NB4 (cell line): ENCODE measurements at regions not wholly inside any gene's neighbourhood (a gene's known extent, or its start where the extent isn't known, plus 50 kb on each side); places are given as distances from the start of the nearest gene placed in this dataset.
"Not testable (repeated sequence)": the region's sequence is repeated elsewhere in the genome, so short reads cannot be mapped to it uniquely, and the experiment has no call there.

Experiments
- DNase-seq: peaks from one replicate; pipeline ENCODE4 v3.0.0; 2010; ENCODE audit warnings: low read depth
- H3K4me3 ChIP-seq: one replicate; pipeline ENCODE4 v1.5.1; 2011; ENCODE audit warnings: mild to moderate bottlenecking, low read depth, low read length, moderate library complexity
- MYC ChIP-seq: IDR thresholded peaks from 2 replicates; pipeline ENCODE4 v1.6.1; 2011; ENCODE audit warnings: low read depth, low read length
- POLR2A ChIP-seq: IDR thresholded peaks from 2 replicates; pipeline ENCODE4 v1.6.1; 2011; ENCODE audit warnings: mild to moderate bottlenecking; ENCODE audit not compliant: insufficient read length; ENCODE audit errors: extremely low read depth
- TF ChIP-seq, protein P1 (sequence below): IDR thresholded peaks from 2 replicates; pipeline ENCODE4 v1.6.1; 2011; ENCODE audit warnings: low read depth, low read length
- TF ChIP-seq, protein P2 (sequence below): IDR thresholded peaks from one replicate; pipeline ENCODE4 v1.5.1; 2012; ENCODE audit warnings: low read depth, low read length

DNA sequence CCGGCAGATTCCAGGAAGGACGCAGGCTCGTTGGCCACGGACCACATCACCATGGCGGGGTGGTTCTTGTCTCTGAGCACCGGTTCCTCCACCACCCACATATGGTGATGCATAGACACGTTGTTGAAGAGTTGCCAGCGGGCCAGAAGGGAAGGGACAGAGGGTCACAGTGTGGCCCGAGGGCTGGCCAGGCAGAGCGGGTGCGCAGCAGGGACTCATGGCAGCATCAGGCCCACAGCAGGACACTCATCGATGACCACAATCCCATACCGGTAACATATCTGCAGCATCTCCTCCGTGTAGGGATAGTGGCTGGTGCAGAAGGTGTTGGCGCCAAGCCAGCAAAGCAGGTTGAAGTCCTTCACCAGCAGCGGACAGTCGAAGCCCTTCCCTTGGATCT lies 469.2 kb upstream of the FAM174A start:
- not testable (repeated sequence) for DNase-seq

DNA sequence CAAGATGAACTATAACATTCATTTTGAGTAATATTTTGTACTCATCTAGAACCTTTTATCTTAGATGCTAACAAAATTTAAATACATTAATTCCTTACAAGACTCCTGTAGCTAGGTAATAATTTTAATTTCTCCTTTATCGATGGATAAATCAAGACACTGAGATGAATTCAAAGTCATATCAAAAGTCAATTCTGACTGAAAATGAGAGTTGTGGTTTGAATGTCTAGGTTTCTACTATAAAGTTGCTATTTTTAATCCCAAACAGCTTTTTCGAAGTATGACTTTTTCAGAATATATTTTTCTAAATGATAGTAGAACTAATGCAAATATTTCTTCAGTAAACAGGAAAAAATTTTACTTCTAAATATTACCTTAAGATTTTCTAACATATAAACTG lies 491.7 kb upstream of the FAM174A start:
- TF ChIP-seq POLR2A (no peak), MYC (no peak)
- TF ChIP-seq, protein P1, sequence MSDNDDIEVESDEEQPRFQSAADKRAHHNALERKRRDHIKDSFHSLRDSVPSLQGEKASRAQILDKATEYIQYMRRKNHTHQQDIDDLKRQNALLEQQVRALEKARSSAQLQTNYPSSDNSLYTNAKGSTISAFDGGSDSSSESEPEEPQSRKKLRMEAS = no peak
- TF ChIP-seq, protein P2, sequence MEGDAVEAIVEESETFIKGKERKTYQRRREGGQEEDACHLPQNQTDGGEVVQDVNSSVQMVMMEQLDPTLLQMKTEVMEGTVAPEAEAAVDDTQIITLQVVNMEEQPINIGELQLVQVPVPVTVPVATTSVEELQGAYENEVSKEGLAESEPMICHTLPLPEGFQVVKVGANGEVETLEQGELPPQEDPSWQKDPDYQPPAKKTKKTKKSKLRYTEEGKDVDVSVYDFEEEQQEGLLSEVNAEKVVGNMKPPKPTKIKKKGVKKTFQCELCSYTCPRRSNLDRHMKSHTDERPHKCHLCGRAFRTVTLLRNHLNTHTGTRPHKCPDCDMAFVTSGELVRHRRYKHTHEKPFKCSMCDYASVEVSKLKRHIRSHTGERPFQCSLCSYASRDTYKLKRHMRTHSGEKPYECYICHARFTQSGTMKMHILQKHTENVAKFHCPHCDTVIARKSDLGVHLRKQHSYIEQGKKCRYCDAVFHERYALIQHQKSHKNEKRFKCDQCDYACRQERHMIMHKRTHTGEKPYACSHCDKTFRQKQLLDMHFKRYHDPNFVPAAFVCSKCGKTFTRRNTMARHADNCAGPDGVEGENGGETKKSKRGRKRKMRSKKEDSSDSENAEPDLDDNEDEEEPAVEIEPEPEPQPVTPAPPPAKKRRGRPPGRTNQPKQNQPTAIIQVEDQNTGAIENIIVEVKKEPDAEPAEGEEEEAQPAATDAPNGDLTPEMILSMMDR = no peak
- DNase-seq = no peak
- H3K4me3 ChIP-seq = no peak overlapping the region

More for the DNA sequence above, 469.2 kb upstream of the FAM174A start:
- not testable (repeated sequence) for H3K4me3 ChIP-seq

DNA sequence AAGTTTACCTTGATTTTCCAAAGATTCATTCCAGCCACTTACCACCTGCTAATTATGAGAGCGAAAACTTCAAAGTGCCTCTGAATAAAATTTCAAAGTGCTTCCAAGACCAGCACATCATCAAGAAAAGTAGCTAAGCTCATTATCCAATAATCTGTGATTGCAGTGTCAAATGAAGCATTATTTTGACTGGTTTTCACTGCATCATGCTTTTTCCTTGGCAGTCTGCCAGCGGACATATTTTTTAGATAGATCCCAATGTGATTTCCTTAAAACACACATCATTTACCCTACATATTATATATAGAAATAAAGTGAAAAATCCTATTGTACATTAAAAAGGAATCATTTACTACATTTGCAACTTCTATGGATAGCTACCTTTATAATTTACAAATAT lies 508.6 kb upstream of the FAM174A start:
- TF ChIP-seq, protein P1 = no peak
- TF ChIP-seq POLR2A = no peak
- TF ChIP-seq, protein P2 = no peak
- TF ChIP-seq MYC = no peak
- H3K4me3 ChIP-seq = no peak overlapping the region
- no peak for DNase-seq

DNA sequence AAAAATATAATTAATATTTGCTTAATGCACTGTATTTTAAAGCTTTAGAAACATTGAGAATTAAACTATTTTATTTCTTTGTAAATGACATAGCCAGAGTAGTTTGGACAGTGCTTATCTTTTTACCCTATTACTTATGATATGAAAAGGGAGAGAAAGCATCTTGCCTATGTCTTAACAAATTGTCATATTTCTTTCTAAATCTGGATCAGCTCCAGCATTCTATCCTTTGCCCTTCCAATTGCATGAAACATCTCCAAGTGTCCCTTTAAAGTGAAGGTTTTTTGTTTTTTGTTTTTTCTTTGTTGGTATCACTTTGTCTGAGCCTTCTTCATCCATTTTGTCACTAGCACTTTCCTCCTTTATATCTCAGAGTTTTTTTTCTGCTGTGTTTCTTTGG lies 511.6 kb upstream of the FAM174A start:
- no peak for DNase-seq
- no peak overlapping the region for H3K4me3 ChIP-seq
- no peak for TF ChIP-seq MYC
- TF ChIP-seq, protein P1 = no peak
- TF ChIP-seq POLR2A = no peak
- TF ChIP-seq, protein P2 = no peak

DNA sequence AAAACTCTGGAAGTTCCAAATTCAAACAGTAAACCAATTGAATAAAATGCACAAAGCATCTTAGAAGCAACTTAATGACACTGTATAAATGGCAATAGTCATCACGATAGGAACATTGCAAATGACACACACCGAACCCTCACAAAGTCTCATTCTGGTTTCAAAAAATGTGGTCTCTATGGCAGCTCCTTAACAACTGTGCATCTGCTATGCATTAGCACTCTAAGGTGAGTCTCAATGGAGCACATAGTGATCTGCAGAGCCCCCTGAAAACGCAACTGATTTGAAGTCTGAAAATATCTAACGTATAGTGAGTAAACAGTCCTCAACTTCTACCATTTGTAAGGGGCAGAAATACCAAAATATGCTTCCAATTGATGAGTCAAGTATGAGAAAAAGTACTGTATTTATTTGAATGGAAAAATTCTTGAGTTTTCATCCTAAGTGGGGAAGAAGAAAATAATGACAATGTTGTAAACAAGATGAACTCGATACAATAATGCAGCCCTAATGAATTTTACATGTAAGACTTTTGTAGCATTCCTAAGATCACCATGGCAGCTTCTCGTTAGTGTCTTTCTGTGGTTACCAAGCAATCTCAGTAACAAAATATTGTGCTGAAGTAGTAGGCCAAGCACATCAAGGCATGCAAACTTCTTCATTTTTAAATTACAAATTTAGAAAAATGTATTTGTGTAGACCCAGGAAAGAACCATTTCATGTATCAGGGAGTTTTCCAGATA lies 517.5 kb upstream of the FAM174A start:
- TF ChIP-seq, protein P2 = no peak
- TF ChIP-seq, protein P1 = no peak
- TF ChIP-seq POLR2A (no peak), MYC (no peak)
- no peak overlapping the region for H3K4me3 ChIP-seq
- no peak for DNase-seq

DNA sequence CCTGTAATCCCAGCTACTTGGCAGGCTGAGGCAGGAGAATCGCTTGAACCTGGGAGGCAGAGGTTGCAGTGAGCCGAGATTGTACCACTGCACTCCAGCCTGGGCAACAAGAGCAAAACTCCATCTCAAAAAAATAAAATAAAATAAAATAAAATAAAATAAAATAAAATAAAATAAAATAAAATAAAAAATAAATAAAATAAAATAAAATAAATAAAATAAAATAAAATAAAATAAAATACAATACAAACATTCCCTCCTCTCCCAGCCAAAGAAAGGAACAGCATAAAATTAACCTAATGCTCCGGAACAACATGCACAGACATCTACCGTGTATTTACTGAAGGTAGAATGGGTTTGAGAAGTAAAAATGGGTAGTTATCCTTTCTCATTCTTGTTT lies 521.9 kb upstream of the FAM174A start:
- DNase-seq, H3K4me3 ChIP-seq: not testable (repeated sequence)

DNA sequence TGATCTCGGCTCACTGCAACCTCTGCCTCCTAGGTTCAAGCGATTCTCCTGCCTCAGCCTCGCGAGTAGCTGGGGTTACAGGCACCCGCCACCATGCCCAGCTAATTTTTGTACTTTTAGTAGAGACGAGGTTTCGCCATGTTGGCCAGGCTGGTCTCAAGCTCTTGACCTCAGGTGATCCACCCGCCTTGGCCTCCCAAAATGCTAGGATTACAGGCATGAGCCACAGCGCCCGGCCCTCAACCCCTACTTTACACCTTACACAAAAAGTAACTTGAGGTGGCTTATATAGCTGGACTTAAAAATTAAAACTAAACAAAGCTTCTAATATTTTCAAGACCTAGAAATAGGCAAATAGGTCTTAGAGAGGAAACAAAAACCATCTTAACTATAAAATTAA lies 524.0 kb upstream of the FAM174A start:
- H3K4me3 ChIP-seq, DNase-seq: not testable (repeated sequence)
